Stimulated activated CD8-positive, alpha-beta memory T cell treated with anti-CD3 and anti-CD28 coated beads, Interleukin-2, amount 100 ng/mL, for 1 hour (primary cell): ENCODE measurements at regions not wholly inside any gene's neighbourhood (a gene's known extent, or its start where the extent isn't known, plus 50 kb on each side); places are given as distances from the start of the nearest gene placed in this dataset.

Experiments used
- DNase-seq, 2 donors: peaks; one replicate each; pipeline ENCODE4 v3.0.0-alpha.2; 2020; ENCODE audit warnings: low read depth in 2 of 2

DNA sequence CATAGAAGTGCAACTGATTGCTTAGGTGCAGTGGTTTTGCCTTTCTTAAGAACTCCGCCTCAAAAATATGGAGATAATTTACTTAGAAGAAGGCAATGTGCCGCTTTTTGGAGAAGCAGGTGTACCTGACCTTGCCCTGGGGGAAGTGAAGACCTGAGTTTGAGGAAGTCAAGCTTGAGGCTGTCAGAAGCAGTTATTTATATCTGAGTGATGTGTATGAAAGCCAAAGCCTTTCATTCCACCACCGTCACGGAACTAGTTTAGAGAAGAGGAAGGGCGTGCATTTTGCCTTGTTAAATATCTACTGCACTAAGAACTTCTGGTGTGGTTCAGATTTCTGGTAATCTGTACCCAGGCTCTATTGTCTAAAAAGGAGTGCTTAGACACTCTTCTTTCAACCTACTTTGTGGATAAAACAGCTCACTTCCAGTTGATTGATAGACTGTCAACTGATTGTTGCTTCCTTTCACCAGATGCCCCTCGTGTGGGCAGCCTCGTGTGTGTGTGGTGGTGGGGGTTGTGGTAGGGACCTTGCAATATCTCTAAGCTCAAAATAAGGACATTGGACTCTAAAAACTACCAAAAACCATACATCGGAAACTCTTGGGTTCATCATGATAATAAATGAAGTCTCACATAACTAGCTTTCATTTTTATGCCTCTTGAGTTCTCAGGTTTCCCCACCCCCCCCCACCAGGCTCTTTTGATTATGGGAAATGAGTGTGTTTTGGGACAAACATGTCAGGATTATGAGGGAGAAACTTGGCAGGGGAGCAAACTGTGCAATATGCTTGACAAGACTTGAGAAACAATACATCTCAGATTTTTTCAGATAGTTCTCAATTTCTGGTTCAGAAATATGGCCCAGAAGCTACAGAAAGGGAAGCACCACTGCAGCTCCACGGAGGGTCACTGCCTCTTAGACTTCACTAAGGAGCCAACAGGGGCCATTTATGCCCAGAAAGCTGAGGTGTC lies 78.6 kb downstream of the ARF6 start:
- peak in 1 of 2 donors; percentile 30 for DNase-seq

DNA sequence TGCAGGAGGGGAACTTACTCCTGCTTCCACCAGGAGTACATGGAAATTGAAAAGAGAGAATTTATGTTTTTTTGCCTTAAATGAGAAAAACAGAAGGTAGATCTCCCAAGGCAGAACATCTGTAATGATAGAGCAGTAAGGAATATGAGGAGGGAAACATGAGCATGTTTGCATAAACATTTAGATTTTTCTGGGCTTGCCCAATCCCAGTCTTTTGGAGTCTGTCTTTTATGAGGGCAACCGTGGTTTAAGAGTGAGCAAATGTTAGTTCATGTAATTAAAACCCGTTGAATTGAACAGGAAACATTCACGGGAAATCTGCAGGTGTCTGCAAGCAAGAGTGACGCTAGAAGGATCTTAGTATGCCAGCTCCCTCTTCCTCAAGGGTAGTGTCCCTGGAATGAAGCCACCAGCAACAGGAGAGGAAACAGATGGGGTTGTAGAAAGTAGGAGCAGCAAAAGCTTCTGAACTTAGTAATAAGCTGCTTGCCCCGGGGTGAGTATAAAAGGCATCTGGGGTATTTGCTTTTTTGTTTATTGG lies 79.3 kb downstream of the ARF6 start:
- no peak for DNase-seq

DNA sequence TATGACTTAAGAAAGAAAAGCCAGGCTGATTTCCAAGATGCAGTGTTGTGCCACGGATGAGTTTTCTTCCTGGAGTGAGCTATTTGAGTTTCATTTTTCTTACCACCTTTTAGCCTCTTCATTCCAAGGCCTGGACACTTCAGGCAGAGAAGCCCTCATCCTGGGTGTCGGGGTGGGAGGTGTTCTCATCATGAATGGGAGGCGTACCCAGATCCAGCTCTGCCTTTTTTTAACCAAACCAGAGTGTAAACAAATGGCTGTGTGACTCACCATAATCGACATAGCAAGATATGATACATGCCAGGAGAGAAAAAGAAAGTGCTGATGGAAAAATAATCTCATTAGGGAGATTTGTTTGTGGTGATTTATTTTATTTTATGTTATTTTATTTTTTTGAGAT lies 79.9 kb downstream of the ARF6 start:
- DNase-seq = no peak

DNA sequence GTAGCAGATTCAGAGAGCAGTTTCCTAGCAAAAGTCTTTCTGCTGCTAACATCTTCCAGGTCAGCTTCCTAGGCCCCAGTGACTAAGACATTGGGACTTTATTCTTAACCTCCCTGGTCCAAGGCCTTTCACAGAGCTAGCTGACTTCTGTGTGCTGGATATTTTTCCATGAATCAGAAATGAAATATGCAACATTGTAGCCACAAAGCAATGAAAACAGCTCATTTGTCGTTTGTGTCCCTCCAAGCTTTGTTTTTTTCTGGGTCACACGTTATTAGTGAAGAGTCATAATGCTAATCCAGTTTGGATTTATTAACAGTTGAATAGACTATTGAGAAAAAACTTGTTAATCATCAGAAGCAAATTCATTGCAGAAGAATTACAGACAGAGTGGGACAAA lies 82.4 kb downstream of the ARF6 start:
- no peak for DNase-seq

DNA sequence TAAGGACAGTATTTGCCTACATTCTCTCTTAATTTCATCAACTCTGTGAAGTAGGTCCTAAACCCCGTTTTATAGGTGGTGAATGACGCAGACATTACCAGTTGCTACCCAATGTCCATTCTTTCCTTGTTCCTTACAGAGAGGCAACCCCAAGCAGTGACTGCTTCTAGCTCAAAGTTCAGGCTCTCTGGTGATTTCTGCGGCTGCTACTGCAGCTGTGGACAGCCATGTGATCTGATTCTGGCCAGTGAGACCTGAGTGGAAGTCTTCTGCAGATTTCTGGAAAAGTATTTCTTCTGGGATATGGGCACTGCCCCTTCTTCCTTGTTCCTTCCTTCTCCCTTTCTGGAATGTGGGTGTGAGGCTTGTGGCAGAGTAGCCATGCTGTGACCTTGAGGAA lies 82.9 kb downstream of the ARF6 start:
- no peak for DNase-seq

DNA sequence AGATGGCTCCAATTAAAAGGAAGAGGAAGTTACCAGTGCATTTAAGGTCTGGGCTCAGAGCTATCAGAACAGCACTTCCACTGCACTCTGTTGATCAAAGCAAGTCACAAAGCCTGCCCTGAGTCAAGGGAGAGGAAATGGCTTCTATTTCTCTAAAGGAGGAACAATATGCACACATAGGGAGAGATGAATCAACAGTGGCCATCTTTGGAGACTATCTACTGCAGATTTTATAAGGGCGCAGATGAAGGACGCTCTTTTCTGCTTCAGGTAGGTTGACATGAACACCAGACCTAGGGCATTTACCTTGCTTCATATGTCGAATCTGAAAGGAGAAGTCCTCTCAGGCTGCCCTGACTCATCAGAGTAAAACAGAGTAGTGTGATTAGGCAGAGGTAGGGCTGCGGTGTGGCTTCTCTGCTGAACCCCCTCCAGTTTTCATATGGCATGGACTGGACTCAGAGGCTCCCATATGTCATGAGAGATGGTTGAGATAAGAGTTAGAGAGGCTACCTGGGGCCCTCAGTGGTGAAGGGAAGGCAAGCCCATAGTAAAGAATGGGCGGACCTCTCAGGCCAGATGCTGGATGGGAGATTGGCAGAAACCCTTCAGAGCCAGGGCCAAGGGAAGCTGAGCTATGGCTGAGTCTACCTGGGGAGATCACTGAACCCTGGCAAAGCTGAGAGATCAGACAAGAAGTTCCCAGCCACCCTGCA lies 84.4 kb downstream of the ARF6 start:
- no peak for DNase-seq

DNA sequence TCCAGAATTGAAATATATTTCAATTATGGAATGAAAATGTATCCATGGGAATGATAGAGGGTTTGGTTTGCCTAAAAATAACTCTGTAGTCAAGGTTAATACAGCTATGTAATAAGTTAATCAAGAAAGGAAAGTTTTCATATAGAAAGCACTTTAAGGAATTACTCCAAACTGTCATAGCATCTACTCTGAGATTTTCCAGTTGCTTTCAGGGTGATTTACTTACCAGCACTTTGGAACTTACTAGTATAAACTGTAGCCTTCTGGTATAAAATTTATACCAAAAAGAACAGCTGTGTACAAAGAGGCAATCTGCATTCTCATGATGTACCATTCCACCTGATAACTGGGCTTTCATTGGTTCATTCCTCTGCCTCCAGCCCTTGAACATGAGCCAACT lies 87.1 kb downstream of the ARF6 start:
- no peak for DNase-seq

DNA sequence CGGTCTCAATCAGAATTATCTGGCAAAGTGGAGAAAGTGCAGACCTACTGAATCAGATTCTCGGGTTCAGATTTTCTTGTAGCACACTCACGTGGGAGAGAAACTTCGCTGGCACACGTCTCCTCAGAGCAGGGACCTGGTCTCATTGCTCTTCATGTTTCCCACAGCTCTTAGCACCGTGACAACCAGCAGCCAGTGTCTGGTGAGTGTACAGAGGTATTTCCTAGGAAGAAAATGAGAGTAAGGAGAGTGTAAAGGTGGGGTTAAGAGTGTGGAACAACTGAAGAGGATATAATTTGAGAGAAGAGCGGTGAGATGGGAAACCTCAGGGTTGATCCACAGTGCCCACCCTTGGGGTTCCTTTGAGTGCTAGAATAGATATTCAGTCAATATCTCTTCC lies 89.2 kb downstream of the ARF6 start:
- no peak for DNase-seq

DNA sequence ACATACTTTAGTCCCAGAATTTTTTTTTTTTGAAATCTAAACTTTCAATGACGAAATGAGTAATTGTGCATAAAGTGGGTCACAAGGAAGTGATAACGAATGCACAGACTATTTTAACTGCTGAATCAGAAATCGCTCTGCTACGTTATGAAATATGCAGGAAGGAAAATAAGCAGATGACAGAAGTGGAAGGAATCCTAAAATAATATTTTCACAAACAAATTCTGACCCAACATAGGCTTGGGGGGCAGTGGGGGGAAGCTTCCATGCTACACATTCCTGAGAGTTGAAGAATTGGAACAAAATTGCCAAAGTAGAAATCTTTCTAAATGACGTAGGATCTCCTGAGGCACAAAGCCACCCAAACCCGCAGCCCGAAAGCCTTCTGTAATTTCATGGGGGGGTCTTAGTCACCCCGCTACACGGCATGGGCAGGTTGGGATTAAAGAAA lies 89.6 kb downstream of the ARF6 start:
- DNase-seq = no peak

DNA sequence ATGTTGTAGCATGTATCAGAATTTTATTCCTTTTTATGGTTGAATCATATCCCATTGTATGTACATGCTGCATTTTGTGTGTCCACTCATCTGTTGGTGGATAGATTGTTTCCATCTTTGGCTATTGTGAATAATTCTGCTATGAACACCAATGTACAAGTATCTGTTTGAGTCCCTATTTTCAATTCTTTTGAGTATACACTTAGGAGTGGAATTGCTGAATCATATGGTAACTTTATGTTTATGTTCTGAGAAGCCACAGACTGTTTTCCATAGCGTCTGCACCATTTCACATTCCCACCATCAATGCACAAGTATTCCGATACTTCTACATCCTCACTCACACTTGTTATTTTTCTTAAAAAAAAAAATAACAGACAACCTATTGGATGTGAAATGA lies 91.5 kb downstream of the ARF6 start:
- no peak for DNase-seq

DNA sequence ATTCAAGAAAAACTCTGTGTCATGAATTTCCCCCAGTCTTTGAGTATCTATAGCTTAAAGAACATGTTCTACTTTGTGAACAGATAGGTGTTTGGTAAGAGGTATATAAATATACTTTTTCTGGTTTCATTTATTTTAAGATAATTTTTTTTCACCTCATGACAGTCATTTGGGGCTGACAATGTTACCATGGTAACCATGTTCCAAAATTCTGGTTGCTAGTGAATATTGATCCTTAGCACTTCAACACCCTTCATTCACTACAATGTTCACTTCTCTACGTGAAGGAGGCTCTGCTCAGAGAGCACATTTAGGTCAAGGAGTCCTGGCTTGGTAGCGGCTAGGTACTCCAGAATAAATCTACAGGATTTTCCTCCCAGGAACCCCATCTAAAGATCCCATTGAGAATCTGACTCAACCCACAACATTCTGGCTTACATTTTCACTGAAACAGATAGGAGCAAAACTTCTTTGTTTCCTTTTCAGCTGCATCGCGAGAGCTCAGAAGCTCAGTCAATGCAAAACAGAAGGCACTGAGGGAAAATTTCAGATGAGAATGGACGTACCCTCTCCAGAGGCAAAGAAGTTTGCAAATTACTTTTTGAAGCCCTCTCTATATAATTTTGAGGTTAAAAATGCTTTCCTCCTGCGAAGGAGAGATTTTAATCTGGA lies 93.6 kb downstream of the ARF6 start:
- DNase-seq = no peak

DNA sequence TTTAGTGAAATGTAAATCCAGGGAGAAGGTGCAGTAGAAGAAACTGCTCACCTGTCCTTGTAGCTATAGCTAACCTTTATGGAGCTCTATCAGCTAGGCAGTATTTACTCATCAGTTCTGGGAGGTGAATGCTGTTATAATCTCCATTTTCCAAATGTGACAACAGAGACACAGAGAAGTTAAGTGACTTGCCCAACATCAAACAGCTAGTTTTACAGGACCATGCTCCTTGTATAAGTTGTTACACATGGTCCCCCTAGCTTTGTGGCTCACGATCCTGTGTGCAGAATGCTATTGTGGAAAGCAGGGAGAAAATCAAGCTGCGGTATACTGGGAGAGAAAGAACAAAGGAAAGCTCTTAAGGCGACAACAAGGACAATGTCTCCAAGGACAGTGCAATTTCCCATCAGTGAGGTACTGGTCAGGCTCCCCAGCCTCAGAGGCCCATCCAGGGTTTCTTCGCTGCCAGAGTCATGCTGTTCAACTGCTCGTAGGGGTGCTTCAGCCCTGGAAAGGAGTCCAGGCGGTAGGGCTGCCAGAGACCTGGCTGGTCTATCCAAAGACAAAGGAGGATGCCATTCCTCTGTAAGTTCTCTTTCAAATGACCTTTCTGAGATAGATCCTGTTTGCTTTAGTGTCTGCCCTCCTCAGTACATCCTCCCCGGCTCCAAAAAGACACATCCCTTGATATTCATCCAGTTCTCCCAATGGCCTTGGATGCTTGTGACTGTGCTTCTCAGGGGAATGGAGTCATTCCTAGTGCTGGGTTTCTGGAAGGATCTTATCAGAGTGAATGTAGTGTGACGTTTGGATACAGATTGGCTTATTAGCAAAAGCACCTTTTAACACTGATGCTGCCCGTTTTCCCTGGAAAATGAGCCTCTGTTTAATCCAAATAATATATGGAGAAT lies 95.5 kb downstream of the ARF6 start:
- no peak for DNase-seq

DNA sequence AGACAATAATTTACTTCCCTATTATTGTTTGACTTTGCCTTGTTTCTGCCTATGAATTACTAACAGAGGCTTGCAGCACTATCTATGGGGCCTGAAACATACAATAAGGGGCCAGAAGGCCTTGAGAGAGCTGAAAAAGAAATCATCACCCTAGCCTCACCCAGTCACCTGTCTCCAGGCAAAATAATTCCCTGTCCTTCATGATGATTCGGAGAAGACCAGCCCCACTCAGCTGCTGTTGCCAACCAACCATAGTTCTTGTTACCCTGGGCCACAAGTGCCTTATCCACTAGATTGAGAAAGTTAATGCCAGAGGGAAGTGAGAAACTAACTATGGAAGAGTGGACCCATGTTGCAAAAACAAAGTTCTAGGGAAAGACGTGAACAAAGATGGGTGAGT lies 97.1 kb downstream of the ARF6 start:
- DNase-seq = no peak

DNA sequence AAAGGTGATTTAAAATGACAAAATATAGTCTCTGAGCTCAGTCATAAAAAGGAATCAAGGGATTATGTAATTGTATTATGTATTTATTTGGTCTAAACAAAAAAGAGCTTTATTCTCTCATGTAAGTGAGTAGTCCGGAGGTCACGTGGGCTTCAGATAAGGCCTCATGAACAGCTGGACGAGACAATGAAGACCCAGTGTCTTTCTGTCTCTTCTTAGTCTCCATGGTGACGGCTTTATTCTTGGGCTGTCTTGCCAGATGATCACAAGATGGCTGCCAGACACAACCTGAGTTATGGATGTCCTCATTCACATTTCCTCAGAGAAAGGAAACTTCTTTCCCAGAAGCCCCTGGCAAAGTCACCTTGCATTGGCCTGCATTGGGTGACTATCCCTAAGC lies 98.6 kb downstream of the ARF6 start:
- no peak for DNase-seq

DNA sequence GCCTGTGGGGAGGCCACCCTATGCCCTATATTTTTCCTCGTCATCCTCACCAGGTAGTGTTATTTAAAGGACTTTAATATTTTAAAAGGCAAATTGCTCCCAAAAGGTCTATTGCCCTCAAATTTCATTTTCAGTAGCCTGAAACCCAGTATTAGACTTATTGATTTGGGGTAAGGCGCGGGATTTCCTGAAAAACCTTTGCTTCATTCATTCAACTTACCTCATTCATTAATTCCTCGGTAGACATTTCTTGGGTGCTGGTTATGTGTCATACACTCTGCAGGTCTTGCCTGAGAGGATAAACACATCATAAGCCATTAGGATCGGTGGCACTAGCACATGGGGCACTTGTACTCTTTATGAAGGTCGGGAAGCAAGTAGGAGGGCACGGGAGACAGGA lies 99.2 kb downstream of the ARF6 start:
- DNase-seq = no peak

DNA sequence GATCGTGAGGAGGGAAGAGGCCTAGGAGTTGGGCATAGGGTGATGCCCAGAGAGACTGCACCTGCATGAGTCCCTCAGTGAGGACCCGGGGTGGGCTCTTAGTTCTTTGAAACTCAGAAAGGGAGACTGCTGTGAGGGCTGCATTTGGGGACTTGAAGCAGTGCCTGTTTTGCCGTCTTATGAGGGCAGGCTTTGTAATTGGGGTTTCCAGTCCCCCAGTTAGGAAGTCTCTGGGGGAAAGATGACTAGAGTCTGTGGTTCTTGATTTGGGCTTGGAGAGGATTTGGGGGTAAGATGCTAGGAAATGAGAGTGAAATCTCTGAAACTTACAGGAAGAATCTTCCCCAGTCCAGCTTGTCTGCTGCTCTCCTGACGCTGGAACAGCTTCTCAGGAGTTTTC lies 99.6 kb downstream of the ARF6 start:
- no peak for DNase-seq

DNA sequence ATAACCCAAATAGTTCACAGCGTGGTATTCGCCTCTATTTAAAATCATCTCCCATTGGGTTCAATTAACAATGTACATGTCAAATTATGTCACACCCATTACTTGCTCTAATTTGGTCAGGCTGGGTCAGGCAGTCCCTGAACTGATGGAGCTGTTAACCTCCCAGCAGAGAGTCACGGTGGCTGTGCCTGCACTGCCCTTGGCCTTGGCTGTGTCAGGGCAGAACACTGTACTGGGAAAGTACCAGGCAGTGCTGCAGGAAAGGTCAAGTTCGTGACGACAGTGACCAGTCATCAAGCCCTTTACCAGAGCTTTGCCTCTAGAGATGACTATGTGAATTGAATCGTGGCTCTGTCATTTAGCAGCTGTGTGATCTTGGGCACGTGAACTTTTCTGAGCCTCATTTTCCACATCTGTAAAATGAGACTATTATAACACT lies 100.0 kb downstream of the ARF6 start:
- no peak for DNase-seq

DNA sequence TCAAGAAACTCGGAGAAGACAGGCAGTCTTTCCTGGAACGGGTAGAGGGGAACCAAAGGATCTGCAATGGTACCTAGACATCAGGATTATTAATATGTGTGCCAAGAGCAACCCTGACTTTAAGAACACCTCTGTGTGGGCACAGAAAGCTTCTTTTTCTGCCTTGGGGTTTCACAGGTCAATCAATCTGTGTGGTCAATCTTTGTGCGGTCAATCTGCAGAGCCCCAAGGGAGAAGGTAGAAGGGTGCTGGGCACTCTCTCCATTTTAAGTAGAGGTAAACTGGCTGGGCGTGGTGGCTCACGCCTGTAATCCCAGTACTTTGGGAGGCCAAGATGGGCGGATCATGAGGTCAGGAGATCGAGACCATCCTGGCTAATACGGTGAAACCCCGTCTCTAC lies 100.7 kb downstream of the ARF6 start:
- no peak for DNase-seq

DNA sequence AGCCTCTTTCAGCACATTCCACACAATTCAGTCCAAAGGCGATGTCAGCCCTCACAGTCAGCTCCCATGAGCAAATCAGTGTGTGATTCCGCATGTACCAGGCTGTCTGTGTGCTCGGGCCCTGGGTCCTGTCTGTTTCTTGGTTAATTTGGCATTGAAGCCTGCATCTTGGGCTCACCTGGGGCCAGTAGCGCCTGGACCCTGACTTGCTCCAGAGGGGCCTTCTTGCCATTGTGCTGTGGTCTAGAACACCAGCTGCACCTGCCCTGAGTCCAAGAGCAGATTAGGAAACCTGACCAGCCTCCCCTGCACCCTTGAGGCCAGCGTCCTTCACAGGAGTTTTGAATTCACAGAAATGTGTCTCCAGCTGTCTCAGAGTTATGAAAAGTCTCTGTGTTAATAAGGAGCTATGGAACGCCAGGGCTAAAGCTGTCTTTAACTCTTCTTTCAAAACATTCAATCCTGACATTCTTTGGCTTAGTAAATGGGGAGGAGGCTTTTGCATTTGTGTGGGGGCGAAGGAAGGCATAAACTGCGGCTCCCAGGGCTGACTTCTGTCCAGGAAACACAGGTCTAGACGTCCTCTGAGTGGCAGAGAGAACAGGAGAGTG lies 102.2 kb downstream of the ARF6 start:
- no peak for DNase-seq

DNA sequence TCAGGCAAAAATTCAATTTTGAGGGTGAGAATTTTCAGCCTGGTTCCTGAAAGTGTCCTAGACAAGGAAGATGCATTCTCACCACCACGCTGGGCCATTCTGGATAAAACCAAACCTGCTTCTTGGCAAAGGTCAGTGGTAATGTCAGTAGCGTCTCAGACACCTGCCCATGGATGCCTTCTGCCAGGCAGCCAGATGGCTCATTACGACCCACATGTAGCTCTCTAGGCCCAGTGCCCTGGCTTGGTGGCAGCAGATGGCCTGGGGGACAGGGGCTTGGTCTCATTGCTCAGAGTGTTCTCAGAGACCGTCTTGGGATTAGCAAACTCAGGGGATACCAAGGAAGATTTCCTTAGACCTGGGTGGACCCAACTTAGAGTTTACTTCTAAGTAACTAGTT lies 105.1 kb downstream of the ARF6 start:
- no peak for DNase-seq
